Activated B cell treated with CpG ODN at 0.5 μM for 24 hours (primary cell): ENCODE measurements at regions not wholly inside any gene's neighbourhood (a gene's known extent, or its start where the extent isn't known, plus 50 kb on each side); places are given as distances from the start of the nearest gene placed in this dataset.

ENCODE experiments used
- ATAC-seq: fragments of 200-7000 bp; cut with Tn5 transposase; one replicate; pipeline ENCODE4 v1.10.0; 2021; ENCODE audit warnings: low read depth, mild to moderate bottlenecking, moderate library complexity
- CTCF ChIA-PET: fragments of 350-600 bp; sonication (Branson Sonifier 250); formaldehyde crosslinking; loops from one replicate; lab custom pipeline; 2021; ENCODE audit warnings: antibody characterized with exemption; lab: Charles Lee
- POLR2A ChIA-PET: fragments of 350-600 bp; sonication (Branson Sonifier 250); formaldehyde crosslinking; loops from one replicate; lab custom pipeline; 2021; ENCODE audit warnings: antibody characterized with exemption; lab: Charles Lee
- DNase-seq: peaks from one replicate; pipeline ENCODE4 v3.0.0; 2022
- H3K27ac Mint-ChIP-seq: one replicate; pipeline ENCODE4 v1.8.0; 2020; ENCODE audit warnings: mixed read lengths
- H3K27me3 Mint-ChIP-seq: one replicate; pipeline ENCODE4 v1.8.0; 2021; ENCODE audit warnings: mixed read lengths
- H3K36me3 Mint-ChIP-seq: one replicate; pipeline ENCODE4 v1.8.0; 2021; ENCODE audit warnings: low read depth, mixed read lengths
- H3K4me1 Mint-ChIP-seq: one replicate; pipeline ENCODE4 v1.8.0; 2021; ENCODE audit warnings: mixed read lengths
- H3K4me3 Mint-ChIP-seq: one replicate; pipeline ENCODE4 v1.8.0; 2020; ENCODE audit warnings: mild to moderate bottlenecking, mixed read lengths
- H3K9me3 Mint-ChIP-seq: one replicate; pipeline ENCODE4 v1.8.0; 2020; ENCODE audit warnings: mixed read lengths
- CTCF ChIP-seq: fragments of 200-600 bp; IDR thresholded peaks from one replicate; pipeline ENCODE4 v1.8.0; 2022; ENCODE audit warnings: antibody characterized with exemption, mild to moderate bottlenecking
- intact Hi-C: fragments of 100-400 bp; cut with micrococcal nuclease; formaldehyde crosslinking; loops from one replicate; pipeline ENCODE4 v1.15.1; 2024

- no peaks in the 10 kb centered on the region for H3K36me3 Mint-ChIP-seq
- no peak for TF ChIP-seq CTCF
- H3K27me3 Mint-ChIP-seq: no peaks in the 10 kb centered on the region
- peaks cover 8% of the 10 kb centered on the region for H3K9me3 Mint-ChIP-seq
- DNase-seq (no peak), ATAC-seq (no peak)
- H3K4me1 Mint-ChIP-seq: no peaks in the 10 kb centered on the region
- no peak overlapping the region for H3K4me3 Mint-ChIP-seq
- H3K27ac Mint-ChIP-seq: no peak overlapping the region
- ChIA-PET CTCF (no interaction called here), POLR2A (no interaction called here)
- intact Hi-C loops: no loop called here
These were observed 468.0 kb upstream of the GRIN3A start for GRCh38 chr9:102206432-102206831.

GRCh38 chr9:102205251-102205650, 466.8 kb upstream of the GRIN3A start:
- DNase-seq (no peak), ATAC-seq (no peak)
- H3K4me1 Mint-ChIP-seq: no peaks in the 10 kb centered on the region
- H3K27ac Mint-ChIP-seq: no peak overlapping the region
- H3K9me3 Mint-ChIP-seq: peaks cover 8% of the 10 kb centered on the region
- ChIA-PET CTCF (no interaction called here), POLR2A (no interaction called here)
- intact Hi-C loops: no loop called here
- TF ChIP-seq CTCF: no peak
- no peaks in the 10 kb centered on the region for H3K36me3 Mint-ChIP-seq
- no peaks in the 10 kb centered on the region for H3K27me3 Mint-ChIP-seq
- no peak overlapping the region for H3K4me3 Mint-ChIP-seq

- no peak for TF ChIP-seq CTCF
- H3K4me3 Mint-ChIP-seq: no peak overlapping the region
These were observed 463.7 kb upstream of the GRIN3A start for GRCh38 chr9:102202126-102202525.

GRCh38 chr9:102185962-102186361, 447.5 kb upstream of the GRIN3A start:
- CTCF ChIA-PET: no interaction called here
- no peaks in the 10 kb centered on the region for H3K36me3 Mint-ChIP-seq

More at GRCh38 chr9:102202126-102202525, 463.7 kb upstream of the GRIN3A start:
- DNase-seq (no peak), ATAC-seq (no peak)
- no peaks in the 10 kb centered on the region for H3K27me3 Mint-ChIP-seq
- CTCF ChIA-PET: no interaction called here
- POLR2A ChIA-PET: no interaction called here
- peaks cover 7% of the 10 kb centered on the region for H3K9me3 Mint-ChIP-seq
- intact Hi-C loops: no loop called here
- H3K27ac Mint-ChIP-seq: no peak overlapping the region
- H3K4me1 Mint-ChIP-seq: no peaks in the 10 kb centered on the region
- H3K36me3 Mint-ChIP-seq: no peaks in the 10 kb centered on the region

GRCh38 chr9:102185371-102185770, 446.9 kb upstream of the GRIN3A start:
- ChIA-PET POLR2A (no interaction called here), CTCF (no interaction called here)
- Mint-ChIP-seq H3K4me1 (no peaks in the 10 kb centered on the region), H3K27me3 (no peaks in the 10 kb centered on the region), H3K36me3 (no peaks in the 10 kb centered on the region), H3K9me3 (peaks cover 4% of the 10 kb centered on the region), H3K4me3 (no peak overlapping the region), H3K27ac (no peak overlapping the region)
- intact Hi-C loops: no loop called here
- ATAC-seq: no peak
- DNase-seq: no peak
- TF ChIP-seq CTCF: no peak

More at GRCh38 chr9:102185962-102186361, 447.5 kb upstream of the GRIN3A start:
- DNase-seq (no peak), ATAC-seq (no peak)
- POLR2A ChIA-PET: no interaction called here
- Mint-ChIP-seq H3K9me3 (peaks cover 4% of the 10 kb centered on the region), H3K4me3 (no peak overlapping the region), H3K27me3 (no peaks in the 10 kb centered on the region), H3K4me1 (no peaks in the 10 kb centered on the region), H3K27ac (no peak overlapping the region)
- no peak for TF ChIP-seq CTCF
- intact Hi-C loops: no loop called here
